Sciatic nerve (tissue), 2 donors: ENCODE measurements at regions not wholly inside any gene's neighbourhood (a gene's known extent, or its start where the extent isn't known, plus 50 kb on each side); places are given as distances from the start of the nearest gene placed in this dataset.
"Not testable (repeated sequence)": the region's sequence is repeated elsewhere in the genome, so short reads cannot be mapped to it uniquely, and the experiment has no call there.

Experiments used
- ATAC-seq: fragments of 200-7000 bp; cut with Tn5 transposase; one replicate; pipeline ENCODE4 v1.9.1; 2020; ENCODE audit warnings: mild to moderate bottlenecking, moderate library complexity
- DNase-seq: peaks from one replicate; pipeline ENCODE4 v3.0.0-alpha.2; 2020; ENCODE audit warnings: low spot score
- intact Hi-C: fragments of 100-400 bp; cut with DNase I; formaldehyde crosslinking; loops from one replicate; pipeline ENCODE4 v1.14.2; 2022
- donor health status: DM: no; HTN: no; CAD: no.
- donor health status: DM: no; HTN: no; CAD: no.

- intact Hi-C loops, result no loop called here
- DNase-seq, result no peak
- no peak for ATAC-seq
These were observed 83.2 kb upstream of the TNRC6B start for GRCh38 chr22:40094485-40094884.

- ATAC-seq, intact Hi-C loops, DNase-seq: not testable (repeated sequence)
These were observed 77.8 kb upstream of the TNRC6B start for GRCh38 chr22:40099887-40100286.

DNA sequence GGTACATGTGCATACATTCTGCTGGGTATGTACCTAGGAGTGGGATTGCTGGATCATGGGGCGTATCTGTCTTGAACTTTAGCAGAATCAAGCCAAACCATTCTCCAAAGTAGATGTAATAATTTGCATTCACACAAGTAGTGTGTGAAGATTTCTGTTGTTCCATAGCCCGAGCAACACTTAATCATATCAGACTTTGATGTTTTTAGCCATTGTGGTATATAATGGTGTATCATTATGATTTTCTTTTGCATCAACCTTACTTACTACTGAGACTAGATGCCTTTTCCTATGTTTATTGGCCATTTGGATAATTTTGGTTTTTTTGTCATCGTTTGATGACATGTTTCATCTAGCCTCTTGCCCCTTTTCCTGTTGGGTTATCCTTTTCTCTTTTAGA, 72.0 kb upstream of the TNRC6B start:
- DNase-seq, result no peak
- ATAC-seq, result no peak
- intact Hi-C loops, result loop anchor here (2.0 kb wide), 1 partner anchor 17 kb away; no protein-coding TSS in a partner anchor

DNA sequence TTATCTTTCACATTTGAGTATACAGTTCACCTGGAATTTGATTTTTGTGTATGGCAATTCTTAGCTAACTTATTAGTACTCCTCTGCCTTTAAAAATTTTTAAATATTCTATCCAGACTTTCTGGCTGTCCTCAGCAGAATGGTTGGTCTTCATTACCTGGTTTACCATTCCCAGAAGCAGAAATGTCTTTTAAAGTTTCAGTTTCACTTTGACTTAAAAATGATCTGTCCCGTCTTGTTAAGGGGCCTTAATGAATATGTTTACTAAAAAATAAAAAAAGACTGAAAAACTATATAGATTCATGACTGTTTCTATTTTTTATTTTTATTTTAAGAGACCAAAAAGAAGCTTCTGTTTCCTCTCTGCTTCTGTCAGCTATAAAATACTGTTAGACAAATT, 70.5 kb upstream of the TNRC6B start:
- ATAC-seq, result no peak

DNA sequence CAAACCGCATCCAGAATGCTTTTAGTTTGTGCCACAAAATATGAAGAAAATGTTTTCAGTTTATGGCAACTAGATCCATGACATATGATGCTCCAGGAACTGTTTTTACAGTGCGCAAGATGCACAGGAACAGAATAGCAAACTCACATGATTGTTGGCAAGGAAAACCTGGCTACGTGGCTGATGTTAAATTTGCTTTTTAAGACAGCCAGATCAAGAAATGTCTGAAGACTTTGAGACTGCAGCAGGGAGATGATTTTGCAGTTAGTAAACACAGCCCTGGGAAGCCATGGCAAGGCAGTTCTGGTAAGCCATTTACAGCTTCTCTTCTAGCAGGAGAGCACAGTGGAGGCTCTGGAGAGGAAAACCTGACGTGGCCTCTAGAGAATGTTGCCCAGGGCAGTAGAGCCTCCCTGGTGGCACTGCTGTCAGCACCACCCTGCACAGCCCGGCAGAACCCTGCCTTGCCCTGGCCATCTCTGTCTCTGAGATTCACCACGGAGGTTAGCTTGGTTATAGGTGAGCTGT, 69.8 kb upstream of the TNRC6B start:
- intact Hi-C loops, result loop anchor here (2.0 kb wide), 1 partner anchor 15 kb away; no protein-coding TSS in a partner anchor
- no peak for DNase-seq
- no peak for ATAC-seq

More for the DNA sequence above, 70.5 kb upstream of the TNRC6B start:
- DNase-seq, result no peak
- intact Hi-C loops, result loop anchor here (2.0 kb wide), 1 partner anchor 16 kb away; no protein-coding TSS in a partner anchor

GRCh38 chr22:40108396-40108795, 69.3 kb upstream of the TNRC6B start:
- intact Hi-C loops, result no loop called here
- ATAC-seq (no peak), DNase-seq (no peak)

- DNase-seq, intact Hi-C loops, ATAC-seq: not testable (repeated sequence)
These were observed 68.8 kb upstream of the TNRC6B start for GRCh38 chr22:40108926-40109325.

DNA sequence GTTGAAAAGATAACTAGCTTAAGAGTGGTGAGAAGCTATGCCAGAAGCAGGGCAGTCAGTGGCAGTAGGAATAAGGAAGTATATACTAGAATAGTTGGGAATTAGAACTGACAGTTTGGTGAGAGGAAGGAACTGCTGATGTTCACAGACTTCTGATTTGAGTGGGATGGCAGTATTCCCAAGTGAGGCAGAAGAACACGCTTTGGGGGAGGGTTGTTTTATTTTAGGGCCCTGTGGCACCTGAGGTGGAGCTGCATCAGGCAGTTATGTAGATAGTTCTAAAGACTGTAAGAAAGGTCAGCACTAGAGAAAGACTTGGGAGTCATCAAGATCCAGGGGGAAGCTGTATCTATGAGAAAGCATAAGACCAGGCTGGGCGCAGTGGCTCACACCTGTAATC, 66.3 kb upstream of the TNRC6B start:
- DNase-seq, result no peak
- intact Hi-C loops, result no loop called here
- ATAC-seq, result peak; percentile 10

DNA sequence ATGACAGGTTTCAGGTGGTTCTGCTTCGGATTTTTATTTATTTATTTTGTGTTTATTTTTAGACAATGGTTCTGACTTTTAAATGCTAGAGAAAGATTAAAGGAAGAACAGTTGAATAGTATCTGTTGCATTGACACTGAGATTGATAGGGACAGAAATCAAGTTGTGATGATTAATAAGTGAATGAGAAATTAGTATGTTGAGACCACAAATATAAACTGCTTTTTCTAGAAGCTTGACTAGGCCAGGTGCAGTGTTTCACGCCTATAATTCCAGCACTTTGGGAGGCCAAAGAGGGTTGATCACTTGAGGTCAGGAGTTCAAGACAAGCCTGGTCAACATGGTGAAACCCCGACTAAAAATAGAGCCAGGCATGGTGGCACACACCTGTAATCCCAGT, 65.1 kb upstream of the TNRC6B start:
- ATAC-seq (no peak), DNase-seq (no peak)
- intact Hi-C loops, result no loop called here

DNA sequence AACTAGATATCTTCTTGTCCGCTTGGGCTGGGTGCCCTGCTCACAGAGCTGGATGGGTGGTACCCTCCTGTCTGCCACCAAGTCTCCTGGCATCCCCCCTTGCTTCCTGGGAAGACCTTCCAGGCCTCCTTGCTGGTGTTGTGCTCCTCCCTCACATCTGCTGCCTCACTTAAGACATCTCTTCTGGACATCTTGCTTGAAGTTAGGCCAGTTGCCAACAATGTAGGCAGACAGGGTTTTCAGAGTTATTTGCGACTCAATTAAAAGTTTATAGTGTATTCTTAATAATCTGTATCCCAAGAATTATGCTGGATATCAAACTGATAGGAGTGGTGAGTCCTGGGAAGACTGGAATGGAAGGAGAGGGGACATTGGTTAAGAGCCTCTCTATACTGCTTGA, 64.0 kb upstream of the TNRC6B start:
- no peak for DNase-seq
- intact Hi-C loops, result no loop called here
- no peak for ATAC-seq

DNA sequence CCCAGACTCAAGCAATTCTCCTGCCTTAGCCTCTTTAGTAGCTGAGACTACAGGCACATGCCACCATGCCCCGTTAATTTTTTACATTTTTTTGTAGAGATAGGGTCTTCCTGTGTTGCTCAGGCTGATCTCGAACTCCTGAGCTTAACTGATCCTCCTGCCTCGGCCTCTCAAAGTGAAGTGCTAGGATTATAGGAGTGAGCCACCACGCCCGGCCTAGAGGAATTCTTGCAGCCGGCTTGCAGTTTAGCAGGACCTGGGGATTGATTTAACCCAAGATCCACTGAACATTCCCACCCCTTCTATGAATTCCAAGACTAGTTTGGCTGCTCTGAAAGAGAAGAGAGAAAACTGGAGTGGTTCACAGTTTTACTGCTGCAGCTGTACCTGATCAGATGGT, 63.3 kb upstream of the TNRC6B start:
- no peak for ATAC-seq
- intact Hi-C loops, result no loop called here
- DNase-seq, result no peak

- intact Hi-C loops, result no loop called here
- DNase-seq, result no peak
These were observed 61.1 kb upstream of the TNRC6B start for GRCh38 chr22:40116496-40117200.

DNA sequence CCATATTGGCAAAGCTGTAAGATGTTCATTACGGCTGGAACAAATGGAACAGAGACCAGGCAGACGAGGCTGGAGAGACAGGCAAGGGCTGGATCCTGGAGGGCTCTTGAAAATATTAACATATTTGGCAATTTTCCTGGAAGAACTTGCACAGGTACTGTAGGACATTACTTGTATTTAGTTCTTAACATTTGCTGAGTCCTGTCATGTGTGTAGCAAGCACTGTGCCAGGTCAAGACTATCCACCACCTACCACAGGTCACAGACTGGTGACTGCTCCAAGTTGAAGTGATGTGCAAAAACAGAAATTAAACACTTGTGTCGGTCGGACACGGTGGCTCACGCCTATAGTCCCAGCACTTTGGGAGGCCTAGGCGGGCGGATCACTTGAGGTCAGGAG, 58.7 kb upstream of the TNRC6B start:
- intact Hi-C loops, result no loop called here
- DNase-seq (no peak), ATAC-seq (no peak)

More at GRCh38 chr22:40116496-40117200, 61.1 kb upstream of the TNRC6B start:
- no peak for ATAC-seq

GRCh38 chr22:40120848-40121247, 56.9 kb upstream of the TNRC6B start:
- intact Hi-C loops, result no loop called here
- no peak for DNase-seq
- no peak for ATAC-seq

- intact Hi-C loops, result no loop called here
- DNase-seq, result no peak
- no peak for ATAC-seq
These were observed 56.3 kb upstream of the TNRC6B start for GRCh38 chr22:40121461-40121860.

DNA sequence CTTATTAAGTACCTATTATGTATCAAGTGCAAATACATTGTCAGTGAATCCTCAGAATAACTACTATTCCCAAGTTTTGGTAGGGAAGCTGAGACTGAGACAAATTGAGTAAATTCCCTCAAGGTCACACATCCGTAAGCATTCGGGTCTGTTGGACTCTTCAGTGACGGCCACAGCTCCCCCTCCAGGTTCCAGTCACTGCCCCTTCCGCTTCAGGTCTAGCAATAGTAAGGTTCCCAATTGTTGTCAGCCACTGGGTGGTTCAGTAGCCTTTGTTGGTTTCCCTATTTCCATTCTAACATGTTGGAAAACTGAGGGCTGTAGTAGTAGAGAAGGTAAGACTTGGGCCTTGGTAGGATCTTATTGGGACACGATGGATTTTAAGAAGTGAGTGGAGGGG, 54.9 kb upstream of the TNRC6B start:
- intact Hi-C loops, result loop anchor here (2.0 kb wide), 1 partner anchor 16 kb away; no protein-coding TSS in a partner anchor
- no peak for ATAC-seq
- no peak for DNase-seq

GRCh38 chr22:40123387-40123786, 54.3 kb upstream of the TNRC6B start:
- no peak for DNase-seq
- ATAC-seq, result peak; percentile 64
- intact Hi-C loops, result loop anchor here (2.0 kb wide), 1 partner anchor 17 kb away; no protein-coding TSS in a partner anchor
